Neuronal stem cell (in vitro differentiated cells): ENCODE measurements at regions not wholly inside any gene's neighbourhood (a gene's known extent, or its start where the extent isn't known, plus 50 kb on each side); places are given as distances from the start of the nearest gene placed in this dataset.

Source experiments
- DNase-seq: peaks from one replicate; pipeline ENCODE4 v3.0.0-alpha.2; 2013; ENCODE audit warnings: low spot score
- H2AFZ ChIP-seq: one replicate; pipeline ENCODE4 v1.6.1; 2013; ENCODE audit warnings: mild to moderate bottlenecking, low read length, inconsistent platforms
- H2AK5ac ChIP-seq: 2 replicates; pipeline ENCODE4 v1.6.1; 2013; ENCODE audit warnings: low read depth, mild to moderate bottlenecking, inconsistent platforms, low read length, moderate library complexity, mixed read lengths
- H2BK120ac ChIP-seq: 2 replicates; pipeline ENCODE4 v1.6.1; 2013; ENCODE audit warnings: low read depth, mild to moderate bottlenecking, inconsistent platforms, low read length, moderate library complexity, mixed read lengths
- H2BK12ac ChIP-seq: one replicate; pipeline ENCODE4 v1.6.1; 2013; ENCODE audit warnings: low read length, inconsistent platforms
- H2BK15ac ChIP-seq: 2 replicates; pipeline ENCODE4 v1.6.1; 2013; ENCODE audit warnings: mild to moderate bottlenecking, low read length, inconsistent platforms, mixed read lengths
- H2BK5ac ChIP-seq: one replicate; pipeline ENCODE4 v1.6.1; 2013; ENCODE audit warnings: inconsistent platforms, mild to moderate bottlenecking, low read length, moderate library complexity
- H3K14ac ChIP-seq: one replicate; pipeline ENCODE4 v1.6.1; 2013; ENCODE audit warnings: low read length, inconsistent platforms
- H3K18ac ChIP-seq: 2 replicates; pipeline ENCODE4 v1.6.1; 2013; ENCODE audit warnings: low read length, inconsistent platforms
- H3K23ac ChIP-seq: 2 replicates; pipeline ENCODE4 v1.6.1; 2013; ENCODE audit warnings: low read depth, mild to moderate bottlenecking, mixed read lengths, low read length, inconsistent platforms; ENCODE audit not compliant: poor library complexity
- H3K27ac ChIP-seq: replicated peaks from 3 replicates; pipeline ENCODE4 v1.5.1; 2013; ENCODE audit warnings: low read length, inconsistent platforms
- H3K27me3 ChIP-seq, 3 experiments: 2 replicates each; pipeline ENCODE4 v1.6.1; 2013; ENCODE audit warnings: low read length in 3 of 3, mild to moderate bottlenecking in 2 of 3, inconsistent platforms in 1 of 3, low read depth in 1 of 3, mixed read lengths in 1 of 3, moderate library complexity in 1 of 3; ENCODE audit not compliant: control insufficient read depth in 3 of 3, insufficient read depth in 3 of 3
- H3K36me3 ChIP-seq, 2 donors: replicated peaks in 1 of 2; 2 replicates each; pipeline ENCODE4 v1.6.1; 2013; ENCODE audit warnings: low read length in 2 of 2; ENCODE audit not compliant: control insufficient read depth in 2 of 2, insufficient read depth in 2 of 2
- H3K4ac ChIP-seq: 2 replicates; pipeline ENCODE4 v1.6.1; 2013; ENCODE audit warnings: inconsistent platforms, mild to moderate bottlenecking, low read length, moderate library complexity
- H3K4me1 ChIP-seq, 2 donors: 1 replicate in 1 of 2; 2 replicates in 1 of 2; pipeline ENCODE4 v1.6.1; 2013; ENCODE audit warnings: low read length in 2 of 2, low read depth in 1 of 2; ENCODE audit not compliant: control insufficient read depth in 2 of 2, insufficient read depth in 1 of 2
- H3K4me2 ChIP-seq: one replicate; pipeline ENCODE4 v1.6.1; 2013; ENCODE audit warnings: mild to moderate bottlenecking, low read length, inconsistent platforms; ENCODE audit not compliant: insufficient read depth, poor library complexity, severe bottlenecking
- H3K4me3 ChIP-seq, 2 donors: 2 replicates each; pipeline ENCODE4 v1.5.1; 2013; ENCODE audit warnings: low read length in 2 of 2, mild to moderate bottlenecking in 2 of 2, inconsistent platforms in 1 of 2, moderate library complexity in 1 of 2
- H3K79me1 ChIP-seq: one replicate; pipeline ENCODE4 v1.6.1; 2013; ENCODE audit warnings: low read depth, mild to moderate bottlenecking, inconsistent platforms, low read length, moderate library complexity
- H3K9ac ChIP-seq: one replicate; pipeline ENCODE4 v1.6.1; 2013; ENCODE audit warnings: mild to moderate bottlenecking, low read depth, low read length, inconsistent platforms; ENCODE audit not compliant: poor library complexity
- H3K9me3 ChIP-seq, 2 donors: replicated peaks in 1 of 2; 2 replicates each; pipeline versions ENCODE3 to v1.6.1; 2013; ENCODE audit warnings: low read length in 2 of 2, mild to moderate bottlenecking in 2 of 2, inconsistent platforms in 1 of 2, low read depth in 1 of 2, mixed read lengths in 1 of 2, moderate library complexity in 1 of 2; ENCODE audit not compliant: control insufficient read depth in 2 of 2, insufficient read depth in 1 of 2
- H4K8ac ChIP-seq: one replicate; pipeline ENCODE4 v1.6.1; 2013; ENCODE audit warnings: low read depth, mild to moderate bottlenecking, inconsistent platforms, low read length, moderate library complexity
- H4K91ac ChIP-seq: one replicate; pipeline ENCODE4 v1.6.1; 2013; ENCODE audit warnings: low read length, low read depth, mild to moderate bottlenecking, inconsistent platforms; ENCODE audit not compliant: poor library complexity
- WGBS, 2 donors: extraction: QIAGEN DNeasy Blood & Tissue Kit; methylation state at CpG; one replicate each; pipeline ENCODE4 v1.1.7; 2013; ENCODE audit warnings: missing lambda C conversion rate in 2 of 2, mixed read lengths in 1 of 2; ENCODE audit not compliant: insufficient read length in 2 of 2, insufficient replicate concordance in 1 of 2; ENCODE audit errors: extremely low coverage in 2 of 2; 5-methylcytosine and 5-hydroxymethylcytosine counted together

GRCh38 chr6:165159460-165159859 is 149.9 kb downstream of the C6orf118 start:
- Histone ChIP-seq H3K27ac (no peak overlapping the region), H3K4ac (no peak overlapping the region), H2BK5ac (no peak overlapping the region), H3K27me3 (no peaks in the 10 kb centered on the region), H3K4me1 (no peaks in the 10 kb centered on the region), H3K18ac (no peak overlapping the region), H4K8ac (no peak overlapping the region), H4K91ac (no peak overlapping the region), H2BK15ac (no peak overlapping the region), H3K4me2 (no peak overlapping the region), H3K4me3 (no peak overlapping the region), H2AFZ (no peak overlapping the region), H2AK5ac (no peak overlapping the region), H2BK12ac (no peak overlapping the region), H3K23ac (no peak overlapping the region), H3K9me3 (peaks cover 2 to 6% of the 10 kb centered on the region in 2 donors), H3K79me1 (no peaks in the 10 kb centered on the region), H3K9ac (no peak overlapping the region), H2BK120ac (no peak overlapping the region), H3K14ac (no peak overlapping the region), H3K36me3 (no peaks in the 10 kb centered on the region)
- no peak for DNase-seq
- WGBS, 2 donors, result no CpG with 5 or more reads among the region's 1 CpG

- H2BK12ac ChIP-seq, result no peak overlapping the region
- H3K9me3 ChIP-seq, result no peaks in the 10 kb centered on the region
- H4K8ac ChIP-seq, result no peak overlapping the region
- no peak overlapping the region for H3K14ac ChIP-seq
- no peak overlapping the region for H3K23ac ChIP-seq
- no peak overlapping the region for H3K4ac ChIP-seq
- WGBS, 2 donors, result no CpG with 5 or more reads among the region's 3 CpGs
- peak overlapping the region; percentile 40 for H3K18ac ChIP-seq
- H2AFZ ChIP-seq, result no peak overlapping the region
- no peak for DNase-seq
- no peaks in the 10 kb centered on the region for H3K27me3 ChIP-seq
- no peak overlapping the region for H2BK5ac ChIP-seq
- no peak overlapping the region for H3K9ac ChIP-seq
- peak overlapping the region; percentile 37 for H2AK5ac ChIP-seq
- H3K4me2 ChIP-seq, result no peak overlapping the region
- H3K79me1 ChIP-seq, result no peaks in the 10 kb centered on the region
- no peak overlapping the region for H3K27ac ChIP-seq
- no peaks in the 10 kb centered on the region for H3K36me3 ChIP-seq
- H2BK15ac ChIP-seq, result no peak overlapping the region
- no peak overlapping the region for H4K91ac ChIP-seq
- no peaks in the 10 kb centered on the region for H3K4me1 ChIP-seq
- H3K4me3 ChIP-seq, result no peak overlapping the region
- H2BK120ac ChIP-seq, result no peak overlapping the region
These were observed 162.9 kb downstream of the C6orf118 start for GRCh38 chr6:165146456-165146855.

GRCh38 chr6:165135889-165136288 is 173.5 kb downstream of the C6orf118 start:
- Histone ChIP-seq H3K4me2 (no peak overlapping the region), H3K4me3 (no peak overlapping the region), H3K79me1 (no peaks in the 10 kb centered on the region), H3K9ac (no peak overlapping the region), H2AK5ac (no peak overlapping the region), H3K9me3 (peaks cover 2 to 4% of the 10 kb centered on the region in 2 donors), H3K23ac (no peak overlapping the region), H3K14ac (no peak overlapping the region), H3K4me1 (no peaks in the 10 kb centered on the region), H2BK15ac (no peak overlapping the region), H2AFZ (no peak overlapping the region), H4K91ac (no peak overlapping the region), H3K18ac (no peak overlapping the region), H3K27me3 (no peaks in the 10 kb centered on the region), H2BK120ac (no peak overlapping the region), H3K36me3 (no peaks in the 10 kb centered on the region), H2BK5ac (no peak overlapping the region), H4K8ac (no peak overlapping the region), H2BK12ac (no peak overlapping the region), H3K4ac (no peak overlapping the region), H3K27ac (no peak overlapping the region)
- WGBS, 2 donors, result no CpG with 5 or more reads among the region's 2 CpGs
- no peak for DNase-seq

- H3K36me3 ChIP-seq, result no peaks in the 10 kb centered on the region
- H3K4me2 ChIP-seq, result no peak overlapping the region
- no peak overlapping the region for H2BK120ac ChIP-seq
- no peak overlapping the region for H4K8ac ChIP-seq
- H3K79me1 ChIP-seq, result no peaks in the 10 kb centered on the region
- H3K27me3 ChIP-seq, result no peaks in the 10 kb centered on the region
- H3K23ac ChIP-seq, result no peak overlapping the region
- H3K4me3 ChIP-seq, result no peak overlapping the region
- no peak overlapping the region for H2BK5ac ChIP-seq
- no peak overlapping the region for H2BK12ac ChIP-seq
- H3K14ac ChIP-seq, result no peak overlapping the region
- no peak for DNase-seq
- no peak overlapping the region for H3K27ac ChIP-seq
- H2AFZ ChIP-seq, result no peak overlapping the region
- H3K9me3 ChIP-seq, result no peaks in the 10 kb centered on the region
- H3K4me1 ChIP-seq, result no peaks in the 10 kb centered on the region
- H3K18ac ChIP-seq, result no peak overlapping the region
- H2BK15ac ChIP-seq, result no peak overlapping the region
- WGBS, 2 donors, result no CpG with 5 or more reads among the region's 4 CpGs
- H3K4ac ChIP-seq, result no peak overlapping the region
- no peak overlapping the region for H3K9ac ChIP-seq
- no peak overlapping the region for H2AK5ac ChIP-seq
- no peak overlapping the region for H4K91ac ChIP-seq
These were observed 180.3 kb downstream of the C6orf118 start for GRCh38 chr6:165129086-165129485.
